GM21619 (cell line): ENCODE measurements at regions not wholly inside any gene's neighbourhood (a gene's known extent, or its start where the extent isn't known, plus 50 kb on each side); places are given as distances from the start of the nearest gene placed in this dataset.

ENCODE experiments used
- ATAC-seq: cut with Tn5 transposase; IDR thresholded peaks from one replicate; pipeline ENCODE4 v1.9.1; 2021; ENCODE audit not compliant: unreplicated experiment

DNA sequence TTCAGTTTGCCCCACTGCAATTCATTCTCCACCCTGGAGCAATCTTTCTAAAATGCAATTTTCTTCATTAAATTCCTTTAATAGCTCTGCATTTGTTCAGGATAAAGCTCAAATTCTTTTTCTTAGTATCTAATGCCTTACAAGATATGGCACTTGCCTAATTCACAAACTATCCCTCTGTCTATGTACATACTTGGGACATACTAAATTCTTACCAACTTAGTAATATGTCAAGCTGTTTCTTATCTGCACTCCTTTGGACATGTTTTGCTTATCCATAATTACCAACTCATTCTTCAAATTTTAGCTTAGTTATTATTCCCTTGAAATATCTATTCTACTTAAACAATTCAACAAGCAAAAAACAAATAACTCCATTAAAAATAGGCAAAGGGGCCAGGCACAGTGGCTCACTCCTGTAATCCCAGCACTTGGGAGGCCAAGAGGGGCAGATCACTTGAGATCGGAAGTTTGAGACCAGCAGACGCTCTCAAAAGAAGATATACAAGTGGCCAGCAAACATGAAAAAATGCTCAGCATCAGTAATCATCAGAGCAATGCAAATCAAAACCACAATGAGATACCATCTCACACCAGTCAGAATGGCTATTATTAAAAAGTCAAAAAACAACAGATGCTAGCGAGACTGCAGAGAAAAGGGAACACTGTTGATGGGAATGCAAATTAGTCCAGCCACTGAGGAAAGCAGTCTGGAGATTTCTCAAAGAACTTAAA lies 96.9 kb downstream of the FAM76B start:
- no peak for ATAC-seq

DNA sequence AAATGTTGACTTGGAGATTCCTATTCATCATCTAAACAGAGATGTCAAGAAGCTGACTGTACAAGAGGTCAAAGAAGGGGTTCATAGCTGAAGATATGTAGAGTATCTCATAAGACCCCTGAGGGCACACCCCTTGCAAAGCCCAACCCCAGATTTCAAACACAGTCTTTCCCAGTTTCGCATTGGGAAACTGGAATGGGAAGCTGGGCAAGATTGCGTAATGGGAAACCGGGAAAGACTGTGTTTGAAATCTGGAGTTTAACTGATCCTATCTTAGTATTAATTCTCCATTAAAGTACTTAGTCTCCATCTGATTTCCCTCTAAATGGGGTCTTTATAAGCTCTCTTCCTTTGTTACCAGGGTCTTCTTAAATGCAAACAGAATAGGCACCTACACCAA lies 99.5 kb downstream of the FAM76B start:
- no peak for ATAC-seq

DNA sequence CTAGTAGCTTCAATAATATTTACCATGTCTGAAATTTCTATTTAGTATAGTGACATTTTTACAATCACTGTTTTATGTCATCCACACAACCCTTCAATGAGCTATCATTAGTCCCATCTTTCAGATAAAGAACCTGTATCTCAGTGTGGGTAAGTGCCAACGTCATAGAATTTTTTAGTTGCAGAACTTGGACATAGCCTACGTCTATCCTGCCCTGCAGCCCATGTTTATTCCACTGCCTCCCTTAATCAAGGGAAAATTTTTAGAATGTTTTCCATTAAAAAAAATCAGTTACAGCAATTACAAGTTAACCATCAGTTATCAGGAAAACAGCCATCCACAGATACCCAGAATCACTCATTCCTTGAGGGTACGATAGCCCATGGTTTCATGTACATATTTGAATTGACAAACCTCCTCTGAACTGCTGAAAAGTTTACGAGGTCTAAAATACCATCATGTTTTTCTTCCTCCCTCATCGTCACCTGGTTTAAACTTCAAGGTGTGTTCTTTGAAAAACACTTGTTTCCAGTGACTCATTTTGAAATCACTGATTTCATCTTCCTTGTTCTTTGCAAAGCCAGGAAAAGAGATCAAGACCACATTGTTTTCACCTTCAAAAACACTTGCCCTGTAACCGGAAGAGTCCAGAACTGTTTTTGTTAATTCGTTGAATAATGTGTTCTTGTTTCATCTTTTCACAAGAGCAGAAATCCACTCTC lies 100.9 kb downstream of the FAM76B start:
- no peak for ATAC-seq

DNA sequence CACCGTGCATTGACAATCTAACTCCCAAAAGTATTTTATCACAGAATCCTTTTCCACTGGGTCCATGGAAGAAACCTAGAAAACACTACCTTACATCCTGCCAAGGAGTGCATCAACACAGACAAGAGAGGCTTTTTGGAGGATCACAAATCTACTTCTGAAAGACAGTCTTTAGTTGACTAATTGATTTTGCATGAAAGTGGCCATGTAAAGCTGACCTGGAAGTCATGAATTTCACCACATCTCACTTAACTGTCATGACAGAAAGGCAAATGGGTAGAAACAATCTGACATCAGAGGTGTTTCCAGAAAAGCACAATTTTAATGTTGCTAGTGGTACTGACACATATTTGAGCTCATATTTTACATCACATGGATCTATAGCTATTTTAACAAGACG lies 101.6 kb downstream of the FAM76B start:
- no peak for ATAC-seq

DNA sequence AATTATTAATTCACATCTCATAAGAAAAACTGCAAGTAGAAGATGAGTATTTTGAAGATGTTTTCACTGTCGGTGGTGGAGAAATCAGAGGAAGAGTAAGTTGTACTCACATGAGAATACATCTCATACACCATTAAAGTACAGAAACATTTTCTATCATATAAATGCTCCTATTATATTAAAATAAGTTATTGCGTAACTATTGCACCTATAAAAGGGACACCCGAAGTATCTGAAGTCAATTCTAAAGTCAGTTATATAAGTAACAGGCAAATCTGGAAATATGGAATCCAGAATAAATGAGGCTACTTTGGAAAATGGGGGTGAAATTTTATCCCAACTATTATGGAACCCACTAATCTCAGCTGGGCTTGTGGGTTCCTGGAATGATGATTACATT lies 103.3 kb downstream of the FAM76B start:
- ATAC-seq: no peak

DNA sequence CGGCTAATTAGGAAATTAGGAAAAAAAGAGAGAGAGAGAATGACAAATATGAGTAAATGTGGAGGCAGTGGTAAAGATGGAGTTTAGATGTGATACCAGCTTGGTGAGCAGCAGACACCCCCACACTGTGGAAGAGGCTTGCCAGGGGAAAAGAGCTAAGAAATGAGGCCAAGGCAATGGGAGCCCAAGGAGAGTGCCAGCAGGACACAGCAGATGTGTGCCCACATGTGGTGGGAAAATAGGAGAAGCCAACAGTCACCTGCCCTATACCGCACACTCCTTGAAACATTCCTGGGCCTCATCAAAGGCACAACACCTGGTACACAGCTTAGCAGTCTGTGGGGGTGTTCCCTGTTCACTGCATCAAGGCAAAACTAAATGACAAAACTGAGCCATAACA lies 104.9 kb downstream of the FAM76B start:
- no peak for ATAC-seq

DNA sequence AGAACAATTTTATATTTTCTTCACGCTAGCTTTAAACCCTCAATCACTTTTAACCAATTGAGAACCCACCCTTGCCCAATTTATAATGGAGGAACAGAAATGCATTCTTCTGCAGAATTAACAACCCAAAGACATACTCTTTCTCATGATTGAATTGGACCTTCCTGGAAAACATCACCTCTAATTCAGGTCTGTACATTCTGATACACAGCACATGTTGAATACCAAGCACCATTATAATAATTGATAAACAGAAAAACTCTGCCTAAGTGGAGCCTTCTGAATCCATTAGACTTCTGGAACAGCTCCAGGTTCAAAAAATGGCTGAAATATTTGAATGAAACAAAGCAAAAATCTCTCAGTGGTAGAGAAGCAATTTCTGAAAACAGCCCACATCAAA lies 105.4 kb downstream of the FAM76B start:
- no peak for ATAC-seq

DNA sequence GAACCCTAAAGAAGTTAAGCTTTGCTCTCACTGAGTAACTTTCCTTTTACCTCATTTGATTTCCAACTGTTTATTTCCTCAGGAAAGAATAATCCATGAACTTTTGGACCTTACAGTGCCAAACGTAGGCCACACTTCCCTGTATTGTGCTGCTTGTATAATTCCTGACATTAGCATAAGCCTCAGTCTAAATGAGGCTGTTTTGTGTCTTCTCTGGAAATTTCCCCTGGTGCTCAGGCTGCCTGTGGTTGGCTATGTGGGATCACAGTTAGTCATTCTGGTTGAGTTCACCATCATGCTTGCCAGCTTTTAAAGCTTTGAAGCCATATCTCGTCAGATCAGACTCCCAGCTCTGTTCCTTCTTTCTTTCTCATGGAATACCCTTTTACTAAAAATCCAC lies 107.0 kb downstream of the FAM76B start:
- ATAC-seq: no peak

DNA sequence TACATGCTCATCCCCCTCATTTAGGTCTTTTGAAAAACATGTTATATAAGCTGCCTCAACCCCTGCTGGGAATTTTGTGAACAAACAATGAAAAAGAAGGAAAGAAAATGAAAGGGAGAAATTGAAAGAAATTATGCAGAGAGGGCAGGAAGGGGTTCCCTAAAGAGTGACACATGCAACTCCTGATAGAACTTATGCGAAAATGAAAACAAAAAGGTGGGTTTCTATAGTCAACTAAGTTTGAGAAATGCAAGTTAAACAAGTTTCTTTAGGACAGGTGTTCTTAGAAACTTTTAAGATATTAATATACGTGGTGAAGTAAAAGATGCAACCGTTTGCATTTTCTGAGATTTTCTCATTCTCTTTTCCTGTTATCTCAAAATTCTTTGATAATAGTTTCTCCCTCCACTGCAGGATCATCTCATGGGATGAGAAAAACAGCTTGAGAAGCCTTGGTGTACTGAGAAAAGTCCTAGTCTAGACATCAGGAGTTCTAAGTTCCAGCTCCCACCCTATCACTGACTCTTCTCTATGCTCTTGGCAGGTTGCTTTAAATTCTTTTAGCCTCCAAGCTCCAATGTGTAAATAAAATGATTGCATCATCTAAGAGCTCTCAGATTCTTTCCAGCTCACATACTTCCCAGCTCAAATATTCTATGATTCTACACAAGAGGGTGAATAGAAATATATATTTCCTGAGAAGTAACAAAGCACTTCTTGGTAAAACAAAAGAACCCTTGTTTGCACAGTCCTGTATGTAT lies 109.2 kb downstream of the FAM76B start:
- peak; percentile 74 for ATAC-seq

DNA sequence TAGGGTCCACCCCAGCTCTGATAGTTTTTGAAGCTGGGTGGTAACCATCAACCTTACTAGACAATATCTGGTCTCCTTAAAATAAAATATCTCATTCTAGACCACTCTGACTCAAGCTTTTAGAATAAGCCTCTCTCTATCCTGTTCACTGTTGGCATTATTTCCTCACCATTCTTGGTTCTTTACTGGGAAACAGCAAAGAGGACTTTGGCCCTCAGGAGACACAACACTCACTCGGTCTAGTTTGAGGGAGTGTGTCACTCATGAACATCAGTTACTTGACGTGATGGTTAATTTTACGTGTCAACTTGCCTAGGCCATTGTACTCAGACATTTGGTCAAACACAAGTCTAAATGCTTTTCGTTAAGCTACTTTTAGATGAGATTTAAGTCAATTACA lies 110.6 kb downstream of the FAM76B start:
- ATAC-seq: no peak

DNA sequence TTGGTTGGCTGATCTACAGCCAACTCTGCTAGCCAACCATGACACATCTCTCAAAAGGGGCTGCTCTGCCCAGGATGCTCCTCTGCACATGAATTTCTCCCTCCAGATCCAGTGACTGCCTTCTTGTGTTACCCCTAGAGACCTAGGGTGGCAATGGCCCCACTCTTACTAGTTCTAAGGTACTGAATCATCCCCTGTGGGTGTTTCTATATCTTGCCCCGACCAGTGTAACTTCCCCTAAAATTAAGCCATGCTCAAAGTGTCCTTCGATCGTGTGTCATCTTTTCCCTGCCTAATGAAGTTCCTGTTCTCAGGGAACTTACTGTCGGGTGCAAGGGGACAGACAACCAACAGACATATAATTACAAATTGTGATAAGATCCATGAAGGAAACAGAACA lies 113.3 kb downstream of the FAM76B start:
- ATAC-seq: no peak

DNA sequence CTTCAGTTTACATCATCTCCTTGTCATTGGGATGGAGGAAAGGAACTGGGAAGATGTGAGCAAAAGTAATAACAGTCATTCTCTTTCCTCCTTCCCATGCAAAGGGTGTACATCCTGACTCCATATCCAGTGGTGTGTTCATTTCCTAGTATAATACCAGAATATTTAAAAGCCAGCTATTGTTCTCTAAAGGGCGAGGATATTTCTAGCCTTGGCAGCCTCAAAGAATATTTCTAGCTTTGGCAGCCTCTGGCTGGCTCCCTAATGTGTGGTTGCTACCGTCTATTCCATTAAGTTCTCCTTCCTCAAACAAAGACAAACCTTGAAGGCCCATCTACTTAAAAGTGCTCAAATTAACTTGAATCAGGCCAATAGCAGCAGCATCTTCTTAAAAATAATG lies 114.0 kb downstream of the FAM76B start:
- no peak for ATAC-seq

DNA sequence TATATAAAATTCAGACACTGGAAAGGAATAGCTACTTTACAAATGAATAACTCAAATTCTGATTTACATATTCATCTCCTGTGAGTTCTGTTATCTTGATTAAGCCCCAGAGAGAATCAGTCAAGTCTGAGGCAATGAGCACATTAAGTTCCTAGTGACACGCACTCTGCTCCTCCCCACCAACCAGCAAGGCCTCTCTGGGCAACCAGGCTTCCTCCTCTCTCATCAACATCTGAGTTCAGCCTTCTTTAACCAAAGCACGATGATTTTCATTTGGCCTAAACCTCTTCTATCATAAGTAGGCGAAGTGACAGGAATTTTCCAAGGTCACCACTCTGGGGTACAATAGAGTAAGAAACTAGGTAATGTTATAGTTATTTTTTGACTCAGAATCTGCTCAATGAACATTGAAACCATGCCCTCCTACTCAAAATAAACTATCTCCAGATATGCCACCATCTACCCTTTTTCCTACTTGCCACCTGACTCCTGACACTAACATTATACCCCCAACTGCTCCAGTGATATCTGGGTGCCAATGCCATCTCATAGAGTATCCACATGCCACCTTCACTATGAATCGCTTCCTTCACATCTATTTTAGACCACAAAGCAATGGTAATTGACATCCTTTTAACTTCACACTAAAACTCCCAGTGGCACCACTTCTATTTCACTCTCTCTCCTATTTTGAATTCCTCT lies 114.8 kb downstream of the FAM76B start:
- no peak for ATAC-seq

DNA sequence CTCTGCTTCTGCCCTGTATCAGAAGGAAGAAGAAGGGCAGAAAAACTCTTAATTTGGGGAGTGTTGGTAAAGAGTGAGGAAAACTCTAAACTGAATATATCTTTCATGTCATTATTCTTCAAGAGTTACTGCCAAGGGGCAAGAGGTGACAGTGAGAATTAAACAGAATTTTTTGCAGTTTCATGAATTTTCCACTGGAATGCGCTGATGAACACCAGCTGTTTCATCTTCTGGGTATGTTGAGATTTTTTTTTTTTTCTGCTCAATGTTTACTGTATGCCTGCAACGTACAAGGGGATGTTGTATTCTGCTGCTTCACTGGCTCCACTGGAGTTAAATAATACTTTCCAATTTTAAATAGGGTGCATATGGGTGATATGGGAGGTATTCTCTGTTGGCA lies 117.8 kb downstream of the FAM76B start:
- no peak for ATAC-seq

DNA sequence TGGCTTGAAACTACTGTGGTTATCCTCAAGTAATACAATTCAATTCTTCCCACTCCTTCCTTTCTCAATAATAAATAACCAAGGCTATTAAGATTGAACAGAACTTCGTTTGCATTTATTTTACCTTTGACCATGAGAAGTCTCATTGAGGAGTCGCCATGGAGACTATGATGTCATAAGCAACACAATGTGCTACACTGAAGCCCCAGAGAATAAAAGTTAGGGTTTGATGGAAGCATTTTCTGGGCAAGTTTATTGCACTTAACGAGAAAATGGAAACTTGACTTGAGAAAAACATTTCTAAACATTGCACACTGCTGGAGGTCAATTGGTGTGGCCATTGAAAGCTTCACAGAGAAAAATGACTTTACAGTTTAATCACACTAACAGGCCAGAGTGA lies 121.5 kb downstream of the FAM76B start:
- ATAC-seq: no peak

DNA sequence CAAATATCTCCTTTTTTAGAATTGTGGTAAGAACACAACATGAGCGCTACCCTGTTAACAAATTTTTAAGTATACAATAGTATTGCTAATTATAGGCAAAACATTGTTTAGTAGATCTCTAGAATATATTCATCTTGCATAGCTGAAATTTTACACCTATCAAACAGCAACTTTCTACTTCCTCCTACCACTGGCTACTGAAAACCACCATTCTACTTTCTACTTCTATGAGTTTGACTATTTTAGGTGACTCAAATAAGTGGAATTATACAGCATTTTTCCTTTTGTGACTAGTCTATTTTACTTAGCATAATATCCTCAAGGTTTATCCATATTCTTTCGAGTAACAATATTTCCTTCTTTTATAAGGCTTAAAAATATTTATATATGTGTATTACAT lies 128.4 kb downstream of the FAM76B start:
- no peak for ATAC-seq

DNA sequence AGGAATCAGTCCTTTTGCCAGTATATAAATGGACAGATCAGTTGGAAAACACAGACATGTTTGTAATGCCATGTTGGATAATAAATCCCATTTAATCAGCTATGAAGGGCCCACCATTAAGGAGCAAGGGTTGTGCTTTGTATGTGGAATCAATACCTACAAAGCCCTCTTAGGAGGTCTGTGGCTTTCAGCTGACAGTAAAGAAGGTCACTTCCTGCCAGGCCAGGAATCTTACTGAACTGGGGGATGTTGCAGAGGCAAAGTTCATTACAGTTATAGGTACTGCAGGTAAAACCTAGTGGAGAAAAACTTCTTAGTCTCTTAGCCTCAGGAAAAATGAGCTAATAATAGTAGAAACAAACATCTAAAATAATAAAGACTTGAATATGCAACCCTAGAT lies 129.5 kb downstream of the FAM76B start:
- ATAC-seq: no peak

DNA sequence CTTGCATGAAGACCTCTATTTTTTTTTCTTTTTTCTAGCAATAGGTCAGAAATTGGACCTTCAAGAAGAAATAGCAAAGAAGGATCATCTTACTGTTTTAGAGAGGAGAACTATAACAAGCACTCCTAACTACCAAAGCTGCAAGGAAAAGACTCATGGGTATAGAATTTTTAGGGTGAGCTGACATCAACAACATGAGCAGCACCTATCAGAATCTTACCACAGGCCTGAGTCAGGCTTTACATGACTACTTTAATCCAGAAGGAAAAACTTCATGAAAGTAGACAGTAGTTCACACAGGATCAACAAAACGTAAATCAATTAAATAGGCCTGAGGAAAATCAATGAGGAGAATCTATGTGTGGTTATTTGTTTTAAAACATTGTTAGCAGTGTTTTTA lies 130.5 kb downstream of the FAM76B start:
- no peak for ATAC-seq

DNA sequence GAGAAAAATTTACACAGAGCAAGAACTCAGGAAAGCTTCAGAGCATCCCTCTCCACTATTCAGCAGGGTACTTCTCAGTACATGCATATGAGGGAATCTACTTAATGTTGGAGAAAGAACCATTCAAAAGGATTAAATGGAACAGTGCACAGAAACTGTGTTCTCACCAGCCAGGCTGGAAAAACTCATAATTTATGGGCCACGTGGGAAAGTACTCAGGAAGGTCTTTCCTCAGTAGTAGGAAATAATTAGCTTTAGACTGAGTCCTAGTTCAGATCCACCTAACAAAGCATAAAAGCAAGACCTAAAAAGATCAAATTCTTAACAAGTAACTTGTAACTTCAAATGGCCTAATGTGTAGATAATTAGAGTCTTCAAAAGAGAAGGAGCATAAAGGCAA lies 134.0 kb downstream of the FAM76B start:
- no peak for ATAC-seq

DNA sequence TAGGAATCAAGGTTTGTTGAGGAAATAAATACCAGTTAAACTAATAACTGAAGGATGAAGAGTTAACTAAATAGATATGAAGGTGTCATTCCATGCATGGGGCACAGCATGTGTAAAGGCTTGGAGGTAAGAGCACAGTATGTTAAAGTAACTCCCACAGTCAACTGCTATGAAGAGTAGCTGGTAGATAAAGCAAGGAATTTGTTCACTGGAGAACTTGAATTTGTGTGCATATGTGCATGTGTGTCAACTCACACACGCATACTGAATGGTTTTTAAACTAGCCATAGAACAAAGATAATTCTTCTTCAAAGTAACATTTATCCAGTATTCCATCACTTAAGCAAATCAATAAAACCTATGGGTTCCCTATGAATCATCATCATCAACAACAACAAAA lies 135.9 kb downstream of the FAM76B start:
- no peak for ATAC-seq

DNA sequence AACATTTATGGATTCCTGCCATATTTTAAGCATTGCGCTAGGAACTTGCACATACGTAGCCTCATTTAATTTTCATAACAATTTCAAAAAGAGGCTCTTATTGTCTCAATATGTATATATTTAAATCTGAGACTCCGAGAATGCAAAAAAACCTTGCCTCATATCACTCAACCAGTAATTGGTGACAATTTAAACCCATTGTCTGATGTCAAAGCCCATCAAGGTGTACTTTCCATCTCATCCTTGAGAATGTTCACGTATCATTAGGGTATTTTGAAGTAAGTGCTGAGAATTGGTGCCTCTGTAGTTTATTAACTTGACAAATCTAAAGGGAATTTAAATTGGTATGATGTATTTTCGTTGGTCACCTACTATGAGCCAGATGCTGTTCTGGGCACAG lies 136.5 kb downstream of the FAM76B start:
- ATAC-seq: no peak
